Subcutaneous abdominal adipose tissue (tissue), 5 donors: ENCODE measurements at regions not wholly inside any gene's neighbourhood (a gene's known extent, or its start where the extent isn't known, plus 50 kb on each side); places are given as distances from the start of the nearest gene placed in this dataset.

Source experiments
- H3K27ac ChIP-seq: one replicate; pipeline ENCODE4 v1.7.0; 2013; ENCODE audit warnings: low read depth, mild to moderate bottlenecking, inconsistent platforms, low read length, moderate library complexity
- H3K27me3 ChIP-seq, 5 donors: one replicate each; pipeline ENCODE4 v1.7.0; 2013; ENCODE audit warnings: low read length in 5 of 5, inconsistent platforms in 1 of 5; ENCODE audit not compliant: control insufficient read depth in 5 of 5, insufficient read depth in 4 of 5
- H3K36me3 ChIP-seq, 5 donors: one replicate each; pipeline ENCODE4 v1.7.0; 2013; ENCODE audit warnings: low read length in 5 of 5; ENCODE audit not compliant: control insufficient read depth in 5 of 5, insufficient read depth in 5 of 5
- H3K4me1 ChIP-seq, 5 donors: one replicate each; pipeline ENCODE4 v1.7.0; 2013; ENCODE audit warnings: low read length in 5 of 5, mild to moderate bottlenecking in 3 of 5, moderate library complexity in 1 of 5; ENCODE audit not compliant: control insufficient read depth in 5 of 5, insufficient read depth in 5 of 5
- H3K4me3 ChIP-seq, 5 donors: one replicate each; pipeline ENCODE4 v1.7.0; 2013; ENCODE audit warnings: low read length in 5 of 5, low read depth in 1 of 5
- H3K9ac ChIP-seq, 5 donors: one replicate each; pipeline ENCODE4 v1.7.0; 2013; ENCODE audit warnings: low read length in 5 of 5, mild to moderate bottlenecking in 4 of 5, moderate library complexity in 3 of 5
- H3K9me3 ChIP-seq, 5 donors: one replicate each; pipeline ENCODE4 v1.7.0; 2013; ENCODE audit warnings: low read length in 5 of 5; ENCODE audit not compliant: control insufficient read depth in 5 of 5
- donor health status: healthy.
- donor health status: healthy.
- donor health status: healthy.
- donor health status: healthy.
- donor health status: healthy.

- Histone ChIP-seq H3K9me3 (no peaks in the 10 kb centered on the region), H3K4me1 (no peaks in the 10 kb centered on the region), H3K9ac (no peak overlapping the region), H3K27me3 (no peaks in the 10 kb centered on the region), H3K4me3 (no peak overlapping the region), H3K27ac (no peak overlapping the region), H3K36me3 (no peaks in the 10 kb centered on the region)
These were observed 105.7 kb upstream of the PLPPR5 start for GRCh38 chr1:99110140-99111041.

- no peaks in the 10 kb centered on the region for H3K4me1 ChIP-seq
- H3K36me3 ChIP-seq = no peaks in the 10 kb centered on the region
- H3K9me3 ChIP-seq = no peaks in the 10 kb centered on the region
- H3K27ac ChIP-seq = no peak overlapping the region
- no peak overlapping the region for H3K4me3 ChIP-seq
- H3K27me3 ChIP-seq = no peaks in the 10 kb centered on the region
- no peak overlapping the region for H3K9ac ChIP-seq
These were observed 110.6 kb upstream of the PLPPR5 start for GRCh38 chr1:99115231-99115630.

GRCh38 chr1:99119188-99119587, 114.5 kb upstream of the PLPPR5 start:
- Histone ChIP-seq H3K9ac (no peak overlapping the region), H3K4me3 (no peak overlapping the region), H3K9me3 (no peaks in the 10 kb centered on the region), H3K27me3 (no peaks in the 10 kb centered on the region), H3K27ac (no peak overlapping the region), H3K4me1 (no peaks in the 10 kb centered on the region), H3K36me3 (no peaks in the 10 kb centered on the region)

- H3K4me3 ChIP-seq = no peak overlapping the region
- no peaks in the 10 kb centered on the region for H3K27me3 ChIP-seq
- H3K27ac ChIP-seq = no peak overlapping the region
- H3K36me3 ChIP-seq = no peaks in the 10 kb centered on the region
- H3K9ac ChIP-seq = no peak overlapping the region
- no peaks in the 10 kb centered on the region for H3K4me1 ChIP-seq
- no peaks in the 10 kb centered on the region for H3K9me3 ChIP-seq
These were observed 117.4 kb upstream of the PLPPR5 start for GRCh38 chr1:99122039-99122438.

- Histone ChIP-seq H3K9ac (no peak overlapping the region), H3K4me3 (no peak overlapping the region), H3K27ac (no peak overlapping the region), H3K4me1 (no peaks in the 10 kb centered on the region), H3K9me3 (no peaks in the 10 kb centered on the region), H3K27me3 (no peaks in the 10 kb centered on the region), H3K36me3 (no peaks in the 10 kb centered on the region)
These were observed 119.3 kb upstream of the PLPPR5 start for GRCh38 chr1:99123936-99124335.

GRCh38 chr1:99131546-99131945, 126.9 kb upstream of the PLPPR5 start:
- Histone ChIP-seq H3K36me3 (no peaks in the 10 kb centered on the region), H3K4me3 (no peak overlapping the region), H3K4me1 (no peaks in the 10 kb centered on the region), H3K27ac (no peak overlapping the region), H3K9ac (no peak overlapping the region), H3K9me3 (no peaks in the 10 kb centered on the region), H3K27me3 (no peaks in the 10 kb centered on the region)

- no peak overlapping the region for H3K4me3 ChIP-seq
- peaks cover 0 to 3% (median 0%) of the 10 kb centered on the region in 5 donors for H3K9me3 ChIP-seq
- H3K36me3 ChIP-seq = no peaks in the 10 kb centered on the region
- no peak overlapping the region for H3K27ac ChIP-seq
- H3K9ac ChIP-seq = no peak overlapping the region
- H3K4me1 ChIP-seq = no peaks in the 10 kb centered on the region
- H3K27me3 ChIP-seq = no peaks in the 10 kb centered on the region
These were observed 129.3 kb upstream of the PLPPR5 start for GRCh38 chr1:99133756-99134500.

GRCh38 chr1:99137554-99138206, 126.6 kb upstream of the PLPPR4 start:
- Histone ChIP-seq H3K27me3 (no peaks in the 10 kb centered on the region), H3K9ac (no peak overlapping the region), H3K27ac (no peak overlapping the region), H3K36me3 (no peaks in the 10 kb centered on the region), H3K4me3 (no peak overlapping the region), H3K9me3 (peaks cover 0 to 3% (median 0%) of the 10 kb centered on the region in 5 donors), H3K4me1 (no peaks in the 10 kb centered on the region)

GRCh38 chr1:99139876-99140275, 124.4 kb upstream of the PLPPR4 start:
- H3K9me3 ChIP-seq = peaks cover 0 to 3% (median 0%) of the 10 kb centered on the region in 5 donors
- H3K27ac ChIP-seq = no peak overlapping the region
- H3K36me3 ChIP-seq = no peaks in the 10 kb centered on the region
- no peaks in the 10 kb centered on the region for H3K27me3 ChIP-seq
- H3K4me3 ChIP-seq = no peak overlapping the region
- no peaks in the 10 kb centered on the region for H3K4me1 ChIP-seq
- no peak overlapping the region for H3K9ac ChIP-seq
